Posterior vena cava (tissue), 2 donors: ENCODE measurements at regions not wholly inside any gene's neighbourhood (a gene's known extent, or its start where the extent isn't known, plus 50 kb on each side); places are given as distances from the start of the nearest gene placed in this dataset.

ENCODE experiments used
- DNase-seq: peaks from one replicate; pipeline ENCODE4 v3.0.0-alpha.2; 2020; ENCODE audit warnings: low spot score
- intact Hi-C, 2 donors: fragments of 100-400 bp; cut with DNase I; formaldehyde crosslinking; loops; one replicate each; pipeline versions ENCODE4 v1.14.1 to v1.14.2; 2022 to 2023
- donor health status: DM: yes; HTN: yes; CAD: no.
- donor health status: DM: yes; HTN: yes; CAD: no.

DNA sequence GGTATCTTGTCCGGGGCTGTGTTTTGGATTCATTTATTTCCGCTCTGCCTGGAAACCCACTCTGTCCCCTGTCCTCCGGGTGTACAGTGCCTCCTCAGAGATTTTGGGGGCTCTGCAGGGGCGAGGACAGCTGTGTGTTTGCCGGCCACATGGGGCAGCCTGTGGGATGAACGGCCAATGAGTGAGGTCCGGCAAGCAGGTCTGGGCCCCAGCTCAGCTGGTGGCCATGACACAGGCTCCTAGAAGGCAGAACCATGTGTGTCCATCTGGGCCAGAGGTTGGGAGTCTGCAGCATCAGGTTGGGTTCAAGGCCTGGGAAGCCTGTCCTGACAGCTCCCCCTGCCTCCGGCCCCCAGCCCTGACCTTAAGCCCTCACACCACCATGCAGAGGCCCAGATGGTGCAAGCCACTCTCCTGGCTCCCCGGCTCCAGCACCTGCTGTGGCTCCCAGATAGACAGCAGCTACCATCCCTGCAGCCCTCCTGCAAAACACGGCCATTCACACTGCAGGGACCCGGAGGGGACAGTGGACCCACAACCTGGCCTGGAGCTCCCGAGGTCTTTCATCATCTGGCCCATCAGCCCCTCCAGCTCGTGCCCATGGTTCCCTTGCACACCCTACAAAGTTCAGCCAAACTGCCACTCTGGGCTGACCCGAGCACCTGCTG lies 220.1 kb upstream of the C14orf180 start:
- intact Hi-C loops, result no loop called here
- DNase-seq, result peak; percentile 80

DNA sequence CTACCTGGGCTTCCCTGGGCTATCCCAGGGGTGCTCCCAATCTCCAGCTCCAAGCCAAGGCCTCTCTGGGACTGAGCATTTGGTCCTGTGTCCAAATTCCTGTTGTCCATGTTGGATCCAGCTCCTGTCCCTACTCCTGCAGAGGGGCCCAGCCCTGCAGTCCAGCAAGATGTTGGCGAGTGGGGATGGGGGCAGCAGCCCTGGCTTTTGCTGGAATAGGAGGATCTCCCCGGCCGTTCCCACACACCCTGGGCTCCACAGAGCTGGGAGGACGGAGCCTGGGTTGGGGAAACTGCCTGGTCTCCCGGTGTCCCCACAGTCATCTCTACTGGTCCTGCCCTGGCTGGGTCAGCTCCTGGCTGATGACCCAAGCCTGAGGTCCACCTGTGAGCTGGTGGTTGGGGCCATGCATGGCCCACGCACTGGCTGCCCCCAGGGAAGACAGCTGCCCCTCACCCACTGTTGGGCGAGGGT lies 219.6 kb upstream of the C14orf180 start:
- peak; percentile 73 for DNase-seq
- intact Hi-C loops, result no loop called here

DNA sequence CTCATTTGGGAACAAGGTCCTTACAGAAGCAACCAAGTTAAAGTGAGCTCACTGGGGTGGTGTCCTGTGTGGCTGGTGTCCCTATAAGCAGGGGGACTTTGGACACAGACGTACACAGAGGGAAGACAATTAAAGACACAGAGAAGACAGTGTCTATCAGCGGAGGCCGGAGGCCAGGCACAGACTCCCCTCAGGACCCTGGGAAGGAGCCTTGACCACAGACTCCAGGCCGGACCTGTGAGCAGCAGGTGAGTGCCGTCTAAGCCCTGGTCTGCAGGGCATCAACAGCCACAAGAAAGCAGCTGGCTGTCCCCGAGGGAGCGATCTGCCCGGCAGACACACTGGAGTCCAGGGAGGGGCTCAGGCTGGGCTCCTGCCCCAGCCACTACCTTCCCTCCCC lies 219.1 kb upstream of the C14orf180 start:
- intact Hi-C loops, result no loop called here

GRCh38 chr14:104361101-104361591 lies 218.4 kb upstream of the C14orf180 start:
- peak; percentile 77 for DNase-seq
- intact Hi-C loops, result no loop called here

More for the DNA sequence above, 219.1 kb upstream of the C14orf180 start:
- DNase-seq, result peak; percentile 64

DNA sequence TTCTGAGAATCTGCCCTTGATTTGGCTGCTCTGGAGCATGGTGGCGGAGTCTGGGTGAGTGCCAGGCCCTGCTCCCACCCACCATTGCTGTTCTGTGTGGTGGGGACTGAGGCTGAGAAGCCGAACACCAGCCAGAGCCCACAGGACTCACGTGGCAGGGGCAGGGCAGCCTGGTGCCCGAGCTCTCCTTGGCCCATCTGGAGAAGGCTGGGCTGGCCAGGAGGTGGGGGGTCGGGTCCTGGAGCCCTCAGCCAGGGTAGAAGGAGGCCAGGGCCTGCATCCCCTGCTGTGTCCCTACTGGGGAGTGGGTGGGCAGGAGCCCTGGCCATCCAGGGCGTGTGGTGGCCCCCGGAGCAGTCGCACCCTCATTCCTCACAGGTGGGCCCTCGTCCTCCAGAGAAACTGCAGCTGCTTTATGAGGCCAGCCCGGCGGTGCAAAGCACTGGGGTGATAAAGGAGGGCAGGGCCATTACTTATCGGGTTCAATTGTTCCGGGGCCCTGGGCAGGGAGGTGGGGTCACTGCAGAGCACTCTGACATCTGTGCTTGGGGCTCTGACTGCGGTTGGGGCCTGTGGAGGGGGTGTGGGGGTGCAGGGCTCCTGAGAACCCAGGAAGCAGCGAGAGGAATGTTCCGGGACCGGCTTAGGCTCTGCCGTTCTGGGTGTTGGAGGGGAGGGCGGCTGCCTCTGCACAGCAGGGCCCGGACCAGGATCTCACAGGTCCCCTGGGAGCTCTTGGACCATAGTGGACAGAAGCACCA lies 217.5 kb upstream of the C14orf180 start:
- DNase-seq, result peak; percentile 58
- intact Hi-C loops, result no loop called here

DNA sequence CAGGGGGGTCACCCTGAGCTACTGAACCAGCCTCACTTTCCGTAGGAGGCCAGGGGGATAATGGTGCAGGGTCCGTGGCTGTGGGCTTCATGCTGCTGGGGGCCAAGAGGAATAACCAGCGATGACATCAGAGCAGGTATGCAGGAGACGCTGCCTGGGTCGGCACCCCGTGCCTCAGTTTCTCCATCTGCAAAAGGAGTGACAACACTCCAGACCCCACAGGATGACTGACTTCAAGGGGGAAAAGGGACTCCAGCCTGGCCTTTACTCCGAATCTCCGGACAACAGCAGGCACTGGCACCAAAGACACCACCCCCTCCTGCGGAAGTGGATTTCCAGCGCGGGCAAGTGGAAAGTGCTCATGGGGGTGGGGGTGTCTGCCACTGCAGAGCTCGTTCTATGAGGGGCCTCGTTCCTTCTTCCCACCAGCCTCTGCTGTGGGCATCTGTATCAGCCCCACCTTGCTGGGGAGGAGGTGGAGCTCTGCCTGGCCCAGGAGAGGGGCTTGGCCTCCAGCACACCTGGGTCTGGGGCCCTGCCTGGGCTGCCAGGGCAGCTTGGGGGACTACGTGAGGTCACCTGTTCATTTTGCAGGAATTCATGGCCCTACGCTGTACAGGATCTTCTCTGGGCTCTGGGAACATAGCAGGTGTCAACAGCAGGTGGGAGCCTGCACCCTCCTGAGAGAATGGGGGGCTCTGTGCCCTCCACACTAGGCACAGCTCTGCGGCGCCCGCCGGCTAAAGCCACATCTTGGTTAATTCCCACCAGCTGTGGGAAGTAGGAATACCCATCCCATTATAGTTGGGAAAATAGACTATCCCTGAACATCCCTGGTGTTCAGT lies 216.6 kb upstream of the C14orf180 start:
- intact Hi-C loops, result no loop called here
- DNase-seq, result peak; percentile 55

DNA sequence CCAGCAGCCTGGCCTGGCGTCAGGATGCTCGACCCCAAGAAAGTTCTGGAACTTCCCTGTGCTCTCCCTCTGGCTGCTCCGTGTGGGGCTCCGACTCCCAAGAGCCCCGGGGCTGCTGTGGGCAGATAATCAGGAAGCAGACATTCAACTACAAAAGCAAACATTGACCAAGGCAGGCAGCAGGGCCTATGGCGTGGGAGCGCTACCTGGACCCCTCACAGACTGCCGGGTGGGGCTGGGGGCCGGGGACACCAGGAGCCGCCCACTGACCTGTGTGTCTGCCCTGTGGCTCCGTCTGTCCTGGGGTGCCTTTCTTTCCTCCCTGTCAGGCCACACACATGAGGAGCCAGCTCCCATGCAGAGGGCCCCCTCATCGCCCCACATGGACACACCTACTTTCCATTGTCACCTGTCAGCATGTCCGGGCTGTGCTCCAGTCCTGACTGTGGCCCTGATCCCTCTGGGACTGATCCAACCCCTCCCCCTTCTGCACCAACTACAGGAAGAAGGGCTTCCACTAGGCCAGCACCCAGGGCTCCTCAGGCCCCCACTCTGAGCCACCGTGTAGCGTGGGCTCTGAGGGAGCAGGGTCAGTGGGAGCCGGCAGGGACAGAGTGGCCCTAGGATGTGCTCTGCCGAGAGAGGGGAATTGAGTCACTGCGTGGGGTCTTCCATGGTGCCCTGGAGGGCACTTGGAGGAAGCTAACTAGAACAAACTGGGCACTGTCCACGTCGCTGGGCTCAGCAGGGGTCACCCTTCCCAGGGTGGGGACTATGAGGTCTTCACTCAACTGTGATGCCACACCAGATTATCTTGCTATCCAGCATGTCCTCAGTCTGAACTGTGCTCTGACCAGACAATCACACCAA lies 215.4 kb upstream of the C14orf180 start:
- intact Hi-C loops, result no loop called here
- DNase-seq, result peak; percentile 64

DNA sequence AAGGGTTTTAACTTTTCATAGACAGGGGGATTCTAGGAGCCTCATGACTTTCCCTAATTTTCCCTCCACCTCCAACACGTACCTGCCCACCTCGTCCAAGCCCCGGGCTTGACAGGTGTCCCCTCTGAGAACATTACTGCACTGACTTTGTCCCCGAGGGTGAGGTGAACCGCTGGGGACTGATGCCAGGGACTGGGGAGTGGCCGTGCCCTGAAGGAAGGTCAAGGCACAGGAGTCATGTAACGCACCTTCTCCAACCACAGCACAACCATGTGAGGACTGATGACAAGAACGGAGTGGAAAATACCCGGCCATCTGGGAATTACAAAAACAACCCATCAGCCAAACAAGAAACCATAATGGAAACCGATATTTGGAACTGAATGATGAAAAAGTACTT lies 214.7 kb upstream of the C14orf180 start:
- intact Hi-C loops, result no loop called here
- peak; percentile 38 for DNase-seq

DNA sequence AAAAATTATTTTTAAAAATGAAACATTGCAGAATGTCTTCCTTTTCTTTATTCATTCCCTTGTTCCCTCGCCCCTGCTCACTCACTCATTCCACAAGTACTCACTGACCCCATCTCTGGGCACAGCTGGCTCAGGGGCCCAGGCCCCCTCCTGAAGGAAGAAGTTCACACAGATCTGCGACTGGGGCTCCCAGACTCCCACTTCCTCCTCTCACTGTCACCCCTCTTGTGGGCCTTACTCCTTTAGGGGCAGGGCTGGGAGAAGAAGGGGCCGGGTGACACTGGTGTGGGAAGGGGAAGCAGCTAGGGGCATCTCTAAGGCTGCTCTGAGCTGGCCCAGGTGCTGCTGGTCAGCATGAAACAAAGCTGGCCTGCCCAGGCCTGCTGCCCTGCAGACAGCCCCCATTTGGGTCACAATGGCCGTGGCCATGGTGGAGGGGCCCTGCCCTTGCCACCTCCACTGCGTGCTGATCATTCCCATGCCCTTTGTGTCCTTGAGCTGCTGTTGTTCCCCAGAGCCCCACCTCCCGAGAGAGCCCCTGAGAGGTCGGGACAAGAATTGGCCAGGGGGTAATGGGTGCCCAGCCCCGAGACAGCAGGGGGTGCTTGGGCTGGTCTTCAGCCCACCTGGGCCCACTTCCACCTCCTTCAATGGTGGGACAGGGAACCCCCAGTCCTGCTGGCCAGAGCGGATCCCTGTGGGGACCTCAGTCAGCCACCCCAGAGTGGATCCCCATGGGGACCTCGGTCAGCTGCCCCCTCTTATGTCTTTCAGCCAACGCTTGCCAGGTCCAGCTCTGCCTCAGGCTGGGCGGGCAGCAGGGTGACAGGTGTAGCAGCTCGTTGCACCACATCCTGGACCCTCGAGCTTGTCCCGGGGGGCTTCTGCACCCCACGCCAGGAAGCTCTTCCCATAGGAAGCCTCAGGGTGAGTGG lies 212.4 kb upstream of the C14orf180 start:
- intact Hi-C loops, result no loop called here
- peak; percentile 73 for DNase-seq

GRCh38 chr14:104367866-104368750 lies 211.5 kb upstream of the C14orf180 start:
- intact Hi-C loops, result no loop called here
- DNase-seq, result peak; percentile 65

- intact Hi-C loops, result no loop called here
- peak; percentile 74 for DNase-seq
Measured at GRCh38 chr14:104368751-104369100, 210.8 kb upstream of the C14orf180 start.

DNA sequence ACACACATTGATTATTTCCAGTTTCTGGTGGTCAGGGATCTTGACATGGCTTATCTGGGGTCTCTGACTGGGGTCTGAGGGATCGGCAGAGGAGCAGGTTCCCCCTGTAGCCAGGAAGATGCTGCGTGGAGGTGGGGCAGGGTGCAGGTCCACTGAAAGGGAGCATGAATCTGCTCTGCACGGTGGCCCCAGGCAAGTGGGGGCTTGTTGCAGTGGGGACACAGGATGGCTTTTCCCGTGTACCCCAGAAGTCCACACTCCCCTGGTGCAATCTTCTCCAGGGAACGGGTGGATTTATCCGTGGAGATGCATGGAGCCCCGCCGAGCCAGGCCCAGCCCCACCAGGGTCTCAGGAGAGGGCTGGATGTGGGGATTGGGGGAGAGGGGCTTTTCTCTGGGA lies 210.4 kb upstream of the C14orf180 start:
- intact Hi-C loops, result no loop called here
- DNase-seq, result peak; percentile 60

- peak; percentile 71 for DNase-seq
- intact Hi-C loops, result no loop called here
Measured at GRCh38 chr14:104370256-104370870, 209.2 kb upstream of the C14orf180 start.

GRCh38 chr14:104371031-104371430 lies 208.5 kb upstream of the C14orf180 start:
- intact Hi-C loops, result no loop called here
- peak; percentile 68 for DNase-seq

- peak; percentile 30 for DNase-seq
- intact Hi-C loops, result no loop called here
Measured at GRCh38 chr14:104371917-104372316, 207.6 kb upstream of the C14orf180 start.

GRCh38 chr14:104372390-104373054 lies 207.0 kb upstream of the C14orf180 start:
- intact Hi-C loops, result no loop called here
- peak; percentile 66 for DNase-seq
